DMS 273 treated with DMSO at 0.1 percent for 48 hours (cell line): ENCODE measurements at regions not wholly inside any gene's neighbourhood (a gene's known extent, or its start where the extent isn't known, plus 50 kb on each side); places are given as distances from the start of the nearest gene placed in this dataset.

Experiments
- DNase-seq: peaks from one replicate; lab custom pipeline; 2025; lab: John Stamatoyannopoulos, UW

DNA sequence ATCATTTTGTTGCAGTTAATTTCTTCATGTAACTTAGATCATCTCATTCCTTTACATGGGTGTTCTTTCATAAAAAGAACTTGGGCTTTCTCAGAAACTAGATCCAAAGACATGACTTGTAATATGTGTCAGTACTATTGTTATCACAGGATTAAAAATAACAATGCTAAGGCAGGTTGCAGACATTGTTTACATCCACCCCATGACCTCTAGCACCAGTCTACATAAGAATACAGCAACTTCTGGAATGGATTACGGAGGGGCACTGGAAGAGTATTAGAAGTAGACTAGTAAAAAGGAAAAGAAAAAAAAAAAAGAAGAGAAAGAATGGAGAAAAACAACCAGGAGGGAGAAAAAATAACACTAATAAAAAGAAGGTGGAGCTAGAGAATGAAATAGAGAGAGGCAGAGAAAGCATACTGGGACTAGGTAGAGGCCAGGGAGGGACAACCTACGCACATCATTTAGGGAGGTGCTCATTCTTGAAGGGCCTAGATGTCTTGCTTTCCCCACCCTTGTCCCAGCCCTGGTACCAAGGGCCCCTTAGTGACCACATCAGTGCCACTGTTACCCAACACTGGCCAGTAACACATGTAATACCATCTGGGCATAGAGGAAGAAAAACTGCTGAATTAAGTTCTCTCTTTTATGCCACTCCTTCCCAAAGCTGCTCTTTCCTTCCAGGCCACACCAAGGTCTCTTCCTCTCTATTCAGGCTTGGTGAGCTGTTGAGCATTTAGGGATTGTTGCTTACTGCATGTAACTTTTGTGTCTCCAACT lies 70.6 kb upstream of the KLF7 start:
- DNase-seq = no peak

GRCh38 chr2:207238831-207239701 lies 73.3 kb upstream of the KLF7 start:
- DNase-seq = no peak

DNA sequence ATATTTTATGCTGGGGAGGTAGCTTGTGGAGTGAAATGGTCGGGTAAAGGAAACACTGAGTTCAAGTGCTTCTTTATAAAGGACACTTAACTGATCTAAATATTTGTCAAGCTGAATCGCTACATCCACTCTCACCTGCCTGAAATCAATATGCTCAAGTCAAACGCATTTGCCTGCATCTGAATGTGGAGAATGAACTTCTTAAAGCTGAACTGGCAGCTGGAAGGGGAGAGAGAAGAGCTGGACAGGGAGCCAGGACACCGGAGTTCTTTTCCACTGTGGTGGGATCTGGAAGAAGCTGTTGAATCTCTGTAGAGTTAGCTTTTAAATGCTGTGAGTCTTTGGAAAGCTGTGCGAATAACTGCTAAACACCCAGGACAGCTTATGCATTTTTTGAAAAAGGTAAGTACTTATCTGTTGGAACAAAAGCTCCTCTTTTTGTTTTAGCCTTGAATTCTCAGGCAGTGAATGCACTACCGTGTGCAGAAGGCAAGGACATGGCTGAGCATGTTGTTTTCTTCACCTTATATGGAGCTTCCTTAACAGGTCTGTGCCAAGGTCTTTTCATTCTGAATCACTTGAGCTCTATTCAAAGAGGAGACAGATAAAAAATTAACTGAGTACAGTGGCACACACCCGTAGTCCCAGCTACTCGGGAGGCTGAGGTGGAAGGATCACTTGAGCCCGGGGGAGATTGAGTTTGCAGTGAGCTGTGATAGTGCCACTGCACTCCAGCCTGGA lies 74.2 kb upstream of the KLF7 start:
- no peak for DNase-seq

- no peak for DNase-seq
Observed at GRCh38 chr2:207240649-207241048, 74.9 kb upstream of the KLF7 start.

GRCh38 chr2:207241198-207241597 lies 75.5 kb upstream of the KLF7 start:
- no peak for DNase-seq

DNA sequence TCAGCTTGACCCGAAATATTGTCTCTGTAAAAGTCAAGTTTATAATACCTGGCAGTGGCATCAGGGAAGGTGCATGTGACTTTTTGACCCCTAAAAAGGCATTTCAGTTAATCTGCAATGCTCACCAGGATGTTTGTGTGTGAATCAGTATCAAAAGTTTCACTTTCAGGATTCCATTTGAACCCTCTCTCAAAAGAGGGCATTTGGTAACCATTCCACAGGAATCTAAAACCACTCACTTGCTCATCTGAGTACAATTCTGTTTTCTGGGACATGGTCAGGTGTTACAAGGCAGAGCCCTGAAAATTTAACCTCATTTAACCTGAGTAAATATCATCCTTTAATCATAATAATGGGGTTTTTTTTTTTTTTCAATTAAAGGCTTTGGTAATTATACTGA lies 77.9 kb upstream of the KLF7 start:
- no peak for DNase-seq

- DNase-seq = no peak
Observed at GRCh38 chr2:207244971-207245925, 79.5 kb upstream of the KLF7 start.

GRCh38 chr2:207248702-207249377 lies 83.1 kb upstream of the KLF7 start:
- no peak for DNase-seq

DNA sequence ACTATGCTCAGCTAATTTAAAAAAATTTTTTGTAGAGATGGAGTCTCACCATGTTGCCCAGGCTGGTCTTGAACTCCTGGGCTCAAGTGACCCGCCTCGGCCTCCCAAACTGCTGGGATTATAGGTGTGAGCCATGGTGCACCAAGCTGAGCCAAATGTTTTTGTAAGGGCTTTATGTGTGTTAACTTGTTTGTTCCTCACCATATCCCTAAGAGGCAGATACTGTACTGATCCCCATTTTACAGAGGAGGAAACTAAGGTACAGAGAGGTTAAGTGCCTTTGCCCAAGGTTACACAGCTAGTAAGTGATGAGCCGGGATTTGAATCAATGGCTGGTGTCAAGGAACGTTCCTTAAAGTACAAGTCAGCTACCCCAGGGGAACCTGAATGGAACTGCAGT lies 85.3 kb upstream of the KLF7 start:
- DNase-seq = no peak

DNA sequence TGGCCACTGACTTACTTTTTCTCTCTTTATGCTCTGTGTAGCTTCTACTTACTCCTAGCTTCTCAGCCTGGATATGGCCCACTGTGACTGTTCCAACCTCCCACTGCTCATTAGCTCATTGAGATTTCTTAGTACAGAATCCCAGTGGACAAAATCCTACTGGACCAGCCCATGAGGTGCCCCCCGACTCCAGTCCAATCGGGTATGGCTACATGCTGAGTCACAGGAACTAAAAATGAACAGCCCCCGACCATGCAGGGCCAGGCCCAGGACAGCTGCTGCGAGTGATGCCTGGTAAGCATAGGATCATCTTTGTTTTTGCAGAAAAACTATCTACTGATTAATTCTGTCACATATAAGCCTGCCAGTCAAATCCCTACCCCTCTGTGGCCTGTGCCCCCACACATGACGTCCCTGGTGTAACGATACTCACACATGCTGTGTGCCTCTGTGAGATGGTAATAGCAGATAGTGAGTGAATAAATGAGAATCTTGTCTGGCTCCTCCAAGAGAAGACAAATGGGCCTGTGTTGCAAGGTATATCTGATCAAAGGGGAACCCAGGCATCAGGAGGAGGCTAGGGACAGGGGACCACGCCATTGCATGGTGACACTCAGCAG lies 85.9 kb upstream of the KLF7 start:
- DNase-seq = no peak

DNA sequence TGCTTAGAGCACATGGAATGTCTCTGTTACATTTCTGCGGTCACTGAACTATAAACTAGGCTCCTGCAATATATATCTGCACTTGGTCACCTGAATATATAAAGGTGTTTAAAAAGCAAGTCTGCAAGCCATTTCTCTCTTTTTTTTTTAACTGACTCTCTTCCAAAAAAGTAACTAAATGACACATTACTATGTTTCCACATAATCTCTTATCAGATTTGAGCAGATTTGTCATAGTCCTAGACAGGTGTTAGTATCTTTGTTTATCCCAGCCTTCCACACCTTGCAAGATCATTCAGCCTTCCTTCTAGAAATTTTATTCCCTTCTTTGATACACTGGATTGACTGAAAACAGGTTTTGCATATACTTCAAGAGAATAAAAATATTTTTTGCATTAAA lies 86.7 kb upstream of the KLF7 start:
- DNase-seq = no peak

- peak; percentile 81 for DNase-seq
Observed at GRCh38 chr2:207252979-207253645, 87.4 kb upstream of the KLF7 start.

- no peak for DNase-seq
Observed at GRCh38 chr2:207253666-207254345, 88.1 kb upstream of the KLF7 start.

- no peak for DNase-seq
Observed at GRCh38 chr2:207254591-207255464, 89.1 kb upstream of the KLF7 start.

DNA sequence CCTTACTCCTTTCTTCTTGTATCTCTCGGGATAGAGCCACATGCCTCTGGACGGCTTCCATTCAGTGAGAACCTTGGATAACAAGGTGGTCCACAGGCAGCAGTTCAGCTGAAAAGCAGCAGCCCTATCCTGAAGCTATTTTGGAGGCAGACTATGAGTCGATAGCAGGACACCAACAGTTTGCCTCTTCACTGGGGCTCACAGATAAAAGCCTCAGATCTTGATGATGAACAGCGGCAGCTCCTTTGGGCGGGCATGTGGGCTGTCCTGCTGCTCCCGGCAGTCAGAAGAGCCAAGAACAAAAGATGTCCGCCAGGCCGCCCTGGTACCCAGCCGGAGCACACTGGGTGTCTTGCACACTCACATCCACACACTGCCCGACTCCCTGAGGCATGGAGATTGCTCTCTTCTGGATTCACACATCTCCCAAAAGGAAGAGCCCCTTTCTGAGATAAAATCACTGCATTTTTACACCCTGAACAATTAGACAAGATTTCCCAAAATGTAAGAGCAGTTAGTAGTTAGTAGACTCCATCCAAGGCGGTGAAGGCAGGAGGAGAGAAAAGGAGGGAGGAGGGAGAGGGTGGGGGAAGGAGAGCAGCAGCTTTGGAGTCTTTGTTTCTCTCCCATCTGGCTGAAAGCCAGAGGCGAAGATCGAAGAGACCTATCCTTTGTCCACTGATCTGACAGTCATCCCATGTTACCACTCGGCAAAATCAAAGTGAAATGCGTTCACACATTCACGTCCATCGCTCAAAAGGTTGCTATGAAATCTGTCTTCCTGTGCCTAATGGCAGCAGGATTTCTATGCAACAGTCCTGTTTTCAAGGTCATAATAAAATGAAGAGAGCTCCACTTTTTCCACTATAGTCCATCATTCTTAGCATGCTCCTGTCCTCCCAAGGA lies 90.1 kb upstream of the KLF7 start:
- no peak for DNase-seq

- DNase-seq = peak; percentile 8
Observed at GRCh38 chr2:207256476-207257207, 90.9 kb upstream of the KLF7 start.
